Glutamatergic neuron (in vitro differentiated cells): ENCODE measurements at regions not wholly inside any gene's neighbourhood (a gene's known extent, or its start where the extent isn't known, plus 50 kb on each side); places are given as distances from the start of the nearest gene placed in this dataset.

Source experiments
- DNase-seq: peaks from one replicate; pipeline ENCODE4 v3.0.0; 2022
- H3K27ac Mint-ChIP-seq: one replicate; pipeline ENCODE4 v1.8.0; 2020; ENCODE audit warnings: mild to moderate bottlenecking, mixed read lengths, inconsistent platforms; ENCODE audit not compliant: unreplicated experiment
- H3K27me3 Mint-ChIP-seq: one replicate; pipeline ENCODE4 v1.8.0; 2020; ENCODE audit warnings: mild to moderate bottlenecking, moderate library complexity, mixed read lengths, inconsistent platforms; ENCODE audit not compliant: unreplicated experiment
- H3K36me3 Mint-ChIP-seq: one replicate; pipeline ENCODE4 v1.8.0; 2020; ENCODE audit warnings: mild to moderate bottlenecking, mixed read lengths, inconsistent platforms; ENCODE audit not compliant: unreplicated experiment
- H3K4me1 Mint-ChIP-seq: one replicate; pipeline ENCODE4 v1.8.0; 2020; ENCODE audit warnings: mild to moderate bottlenecking, low read depth, mixed read lengths, inconsistent platforms; ENCODE audit not compliant: unreplicated experiment
- H3K4me3 Mint-ChIP-seq: one replicate; pipeline ENCODE4 v1.8.0; 2020; ENCODE audit warnings: mild to moderate bottlenecking, mixed read lengths, inconsistent platforms; ENCODE audit not compliant: unreplicated experiment
- H3K9me3 Mint-ChIP-seq: one replicate; pipeline ENCODE4 v1.8.0; 2020; ENCODE audit warnings: mild to moderate bottlenecking, moderate library complexity, mixed read lengths, inconsistent platforms; ENCODE audit not compliant: unreplicated experiment
- TF ChIP-seq, protein P1 (sequence below): fragments of 200-600 bp; sonication (generic); IDR thresholded peaks from one replicate; pipeline ENCODE4 v1.5.0; 2021; ENCODE audit not compliant: partially characterized antibody, unreplicated experiment

DNA sequence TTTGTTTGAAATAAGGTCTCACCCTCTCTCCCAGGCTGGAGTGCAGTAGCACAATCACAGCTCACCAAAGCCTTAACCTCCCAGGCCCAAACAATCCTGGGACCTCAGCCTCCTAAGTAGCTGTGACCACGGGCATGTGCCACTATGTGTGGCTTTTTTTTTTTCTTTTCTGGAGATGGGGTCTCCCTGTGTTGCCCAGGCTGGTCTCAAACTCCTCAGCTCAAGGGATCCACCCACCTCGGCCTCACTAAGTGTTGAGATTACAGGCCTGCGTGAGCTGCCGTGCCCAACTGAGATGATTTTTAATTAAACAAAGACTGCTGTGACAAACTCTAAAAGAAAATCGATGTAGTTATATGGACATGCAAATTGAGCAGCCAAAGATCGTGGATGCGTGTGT is 768.4 kb upstream of the ADGRL2 start:
- Mint-ChIP-seq H3K27ac (no peak overlapping the region), H3K36me3 (peaks cover 5% of the 10 kb centered on the region), H3K27me3 (no peaks in the 10 kb centered on the region), H3K9me3 (peaks cover 2% of the 10 kb centered on the region), H3K4me3 (no peak overlapping the region), H3K4me1 (no peaks in the 10 kb centered on the region)
- no peak for DNase-seq
- TF ChIP-seq, protein P1, sequence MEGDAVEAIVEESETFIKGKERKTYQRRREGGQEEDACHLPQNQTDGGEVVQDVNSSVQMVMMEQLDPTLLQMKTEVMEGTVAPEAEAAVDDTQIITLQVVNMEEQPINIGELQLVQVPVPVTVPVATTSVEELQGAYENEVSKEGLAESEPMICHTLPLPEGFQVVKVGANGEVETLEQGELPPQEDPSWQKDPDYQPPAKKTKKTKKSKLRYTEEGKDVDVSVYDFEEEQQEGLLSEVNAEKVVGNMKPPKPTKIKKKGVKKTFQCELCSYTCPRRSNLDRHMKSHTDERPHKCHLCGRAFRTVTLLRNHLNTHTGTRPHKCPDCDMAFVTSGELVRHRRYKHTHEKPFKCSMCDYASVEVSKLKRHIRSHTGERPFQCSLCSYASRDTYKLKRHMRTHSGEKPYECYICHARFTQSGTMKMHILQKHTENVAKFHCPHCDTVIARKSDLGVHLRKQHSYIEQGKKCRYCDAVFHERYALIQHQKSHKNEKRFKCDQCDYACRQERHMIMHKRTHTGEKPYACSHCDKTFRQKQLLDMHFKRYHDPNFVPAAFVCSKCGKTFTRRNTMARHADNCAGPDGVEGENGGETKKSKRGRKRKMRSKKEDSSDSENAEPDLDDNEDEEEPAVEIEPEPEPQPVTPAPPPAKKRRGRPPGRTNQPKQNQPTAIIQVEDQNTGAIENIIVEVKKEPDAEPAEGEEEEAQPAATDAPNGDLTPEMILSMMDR = no peak

DNA sequence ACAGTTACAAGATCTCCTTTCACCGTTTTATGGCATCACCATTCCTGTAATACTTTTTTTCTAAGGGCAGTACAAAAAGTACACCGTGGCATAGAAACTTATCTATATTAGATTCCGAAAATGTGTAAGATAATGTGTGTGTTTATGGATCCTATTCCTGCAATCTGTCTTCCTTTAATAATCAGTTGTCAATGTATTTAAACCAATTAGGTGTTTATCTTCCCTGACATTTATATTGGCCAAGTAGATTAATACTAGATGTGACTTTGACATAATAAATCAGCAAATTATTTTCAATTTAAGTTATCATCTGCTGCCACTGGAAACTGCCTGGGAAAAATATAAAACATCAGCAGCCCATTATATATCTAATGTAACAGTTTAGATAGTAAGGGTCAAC is 770.3 kb upstream of the ADGRL2 start:
- H3K36me3 Mint-ChIP-seq = peaks cover 5% of the 10 kb centered on the region
- no peaks in the 10 kb centered on the region for H3K27me3 Mint-ChIP-seq
- H3K9me3 Mint-ChIP-seq = peaks cover 2% of the 10 kb centered on the region
- H3K4me1 Mint-ChIP-seq = no peaks in the 10 kb centered on the region
- DNase-seq = no peak
- no peak overlapping the region for H3K27ac Mint-ChIP-seq
- TF ChIP-seq, protein P1 = no peak
- H3K4me3 Mint-ChIP-seq = no peak overlapping the region

GRCh38 chr1:81029266-81029665 is 771.5 kb upstream of the ADGRL2 start:
- H3K27ac Mint-ChIP-seq = no peak overlapping the region
- TF ChIP-seq, protein P1 = no peak

DNA sequence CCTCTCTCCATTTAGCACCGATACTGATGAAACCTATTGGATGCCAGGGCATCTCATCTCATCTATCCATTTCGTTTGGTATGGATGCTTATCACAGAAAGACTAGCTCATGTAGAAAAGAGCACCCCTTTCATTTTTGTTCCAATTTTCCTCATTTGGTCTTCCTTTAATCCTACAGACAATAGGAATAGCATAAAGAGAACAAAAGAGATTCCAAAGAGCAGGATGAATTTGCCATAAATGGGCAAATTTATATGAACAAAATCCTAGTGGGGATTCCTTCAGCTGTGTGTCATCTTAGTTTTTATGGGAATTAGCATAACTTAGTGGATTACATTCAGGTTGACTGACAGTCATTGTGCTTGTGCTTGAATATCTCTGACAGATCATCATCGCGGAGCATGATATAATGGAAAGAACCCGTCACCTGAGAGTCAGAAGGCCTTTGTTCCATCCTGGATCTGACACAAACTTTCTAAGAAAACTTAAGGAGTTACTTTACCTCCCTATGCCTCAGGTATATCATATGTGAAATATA is 777.5 kb upstream of the ADGRL2 start:
- no peak for DNase-seq
- H3K4me1 Mint-ChIP-seq = peaks cover 3% of the 10 kb centered on the region
- no peaks in the 10 kb centered on the region for H3K9me3 Mint-ChIP-seq
- no peaks in the 10 kb centered on the region for H3K36me3 Mint-ChIP-seq
- TF ChIP-seq, protein P1 = no peak
- H3K4me3 Mint-ChIP-seq = no peak overlapping the region
- H3K27ac Mint-ChIP-seq = no peak overlapping the region
- H3K27me3 Mint-ChIP-seq = peaks cover 2% of the 10 kb centered on the region

More at GRCh38 chr1:81029266-81029665, 771.5 kb upstream of the ADGRL2 start:
- no peaks in the 10 kb centered on the region for H3K36me3 Mint-ChIP-seq
- H3K4me1 Mint-ChIP-seq = no peaks in the 10 kb centered on the region
- H3K27me3 Mint-ChIP-seq = no peaks in the 10 kb centered on the region
- DNase-seq = no peak
- no peaks in the 10 kb centered on the region for H3K9me3 Mint-ChIP-seq
- H3K4me3 Mint-ChIP-seq = no peak overlapping the region

DNA sequence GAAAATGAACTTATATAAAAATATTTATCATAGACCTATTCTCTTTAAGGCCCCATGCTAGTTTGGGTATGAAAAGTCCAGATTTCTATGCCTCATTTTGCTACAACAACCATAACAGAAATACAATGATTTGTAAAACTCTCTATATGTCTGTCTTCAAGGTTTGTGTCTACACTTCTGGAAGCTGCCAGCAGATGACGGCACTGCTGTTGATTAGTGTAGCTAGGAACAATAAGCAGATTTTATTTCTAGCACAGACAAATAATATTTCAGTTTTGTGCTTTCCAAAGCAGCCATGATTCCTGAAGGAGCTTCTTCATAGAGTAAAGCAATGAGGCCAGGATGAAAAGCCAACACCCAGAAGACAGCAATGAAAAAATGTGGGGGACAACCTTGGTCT is 779.6 kb upstream of the ADGRL2 start:
- peaks cover 2% of the 10 kb centered on the region for H3K27me3 Mint-ChIP-seq
- no peak for DNase-seq
- no peaks in the 10 kb centered on the region for H3K36me3 Mint-ChIP-seq
- H3K4me3 Mint-ChIP-seq = no peak overlapping the region
- H3K9me3 Mint-ChIP-seq = no peaks in the 10 kb centered on the region
- TF ChIP-seq, protein P1 = no peak
- H3K4me1 Mint-ChIP-seq = peaks cover 9% of the 10 kb centered on the region
- no peak overlapping the region for H3K27ac Mint-ChIP-seq
